NB4 (cell line): ENCODE measurements at regions not wholly inside any gene's neighbourhood (a gene's known extent, or its start where the extent isn't known, plus 50 kb on each side); places are given as distances from the start of the nearest gene placed in this dataset.

Source experiments
- POLR2A ChIP-seq: IDR thresholded peaks from 2 replicates; pipeline ENCODE4 v1.6.1; 2011; ENCODE audit warnings: mild to moderate bottlenecking; ENCODE audit not compliant: insufficient read length; ENCODE audit errors: extremely low read depth
- TF ChIP-seq, protein P1 (sequence below): IDR thresholded peaks from one replicate; pipeline ENCODE4 v1.5.1; 2012; ENCODE audit warnings: low read depth, low read length

DNA sequence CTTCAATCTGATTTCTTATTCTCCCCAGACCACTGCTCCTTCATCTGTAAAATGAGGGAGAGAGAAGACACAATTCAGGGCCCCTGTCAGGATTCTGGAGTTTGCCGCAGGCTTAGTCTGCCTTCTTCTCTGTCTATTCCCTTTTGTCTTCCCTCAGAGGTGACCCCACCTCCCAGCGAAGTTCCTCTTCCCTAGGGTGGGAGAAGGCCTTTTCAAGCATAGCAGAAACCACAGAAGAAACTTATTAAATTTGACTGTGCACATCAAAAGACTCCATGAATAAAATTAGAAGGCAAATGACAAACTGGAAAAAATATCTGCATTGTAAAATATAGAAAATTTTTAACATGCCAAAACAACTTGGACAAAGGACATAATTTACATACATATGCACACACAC is 148.8 kb downstream of the HNRNPD start:
- TF ChIP-seq, protein P1, sequence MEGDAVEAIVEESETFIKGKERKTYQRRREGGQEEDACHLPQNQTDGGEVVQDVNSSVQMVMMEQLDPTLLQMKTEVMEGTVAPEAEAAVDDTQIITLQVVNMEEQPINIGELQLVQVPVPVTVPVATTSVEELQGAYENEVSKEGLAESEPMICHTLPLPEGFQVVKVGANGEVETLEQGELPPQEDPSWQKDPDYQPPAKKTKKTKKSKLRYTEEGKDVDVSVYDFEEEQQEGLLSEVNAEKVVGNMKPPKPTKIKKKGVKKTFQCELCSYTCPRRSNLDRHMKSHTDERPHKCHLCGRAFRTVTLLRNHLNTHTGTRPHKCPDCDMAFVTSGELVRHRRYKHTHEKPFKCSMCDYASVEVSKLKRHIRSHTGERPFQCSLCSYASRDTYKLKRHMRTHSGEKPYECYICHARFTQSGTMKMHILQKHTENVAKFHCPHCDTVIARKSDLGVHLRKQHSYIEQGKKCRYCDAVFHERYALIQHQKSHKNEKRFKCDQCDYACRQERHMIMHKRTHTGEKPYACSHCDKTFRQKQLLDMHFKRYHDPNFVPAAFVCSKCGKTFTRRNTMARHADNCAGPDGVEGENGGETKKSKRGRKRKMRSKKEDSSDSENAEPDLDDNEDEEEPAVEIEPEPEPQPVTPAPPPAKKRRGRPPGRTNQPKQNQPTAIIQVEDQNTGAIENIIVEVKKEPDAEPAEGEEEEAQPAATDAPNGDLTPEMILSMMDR, result no peak
- no peak for TF ChIP-seq POLR2A
